HAP-1 (cell line): ENCODE measurements at regions not wholly inside any gene's neighbourhood (a gene's known extent, or its start where the extent isn't known, plus 50 kb on each side); places are given as distances from the start of the nearest gene placed in this dataset.
"Not testable (repeated sequence)": the region's sequence is repeated elsewhere in the genome, so short reads cannot be mapped to it uniquely, and the experiment has no call there.

Source experiments
- DNase-seq, 2 experiments: peaks; one replicate each; pipeline ENCODE4 v3.0.0-alpha.2; 2016 to 2020; ENCODE audit warnings: low spot score in 2 of 2
- H3K27me3 ChIP-seq: fragments of 250-450 bp; sonication (Bioruptor Pico); 2 replicates; pipeline ENCODE4 v1.5.1; 2020; ENCODE audit warnings: low read depth, mild to moderate bottlenecking, moderate library complexity
- H3K36me3 ChIP-seq: fragments of 250-450 bp; sonication (Bioruptor Pico); replicated peaks from 2 replicates; pipeline ENCODE4 v1.5.1; 2020; ENCODE audit warnings: mild to moderate bottlenecking
- H3K4me1 ChIP-seq: fragments of 250-450 bp; sonication (Bioruptor Pico); 2 replicates; pipeline ENCODE4 v1.5.1; 2020; ENCODE audit warnings: mild to moderate bottlenecking
- H3K4me3 ChIP-seq: fragments of 250-450 bp; sonication (Bioruptor Pico); 2 replicates; pipeline ENCODE4 v1.5.1; 2020; ENCODE audit warnings: mild to moderate bottlenecking, moderate library complexity
- H3K9me3 ChIP-seq: fragments of 250-450 bp; sonication (Bioruptor Pico); 2 replicates; pipeline ENCODE4 v1.5.1; 2020; ENCODE audit warnings: mild to moderate bottlenecking, moderate library complexity
- in situ Hi-C: fragments of 300-500 bp; cut with MboI; formaldehyde crosslinking; loops from 3 replicates; pipeline ENCODE4 v1.14.3; 2020; ENCODE audit warnings: low sequenced_read_pairs, inconsistent platforms, mixed read lengths

DNA sequence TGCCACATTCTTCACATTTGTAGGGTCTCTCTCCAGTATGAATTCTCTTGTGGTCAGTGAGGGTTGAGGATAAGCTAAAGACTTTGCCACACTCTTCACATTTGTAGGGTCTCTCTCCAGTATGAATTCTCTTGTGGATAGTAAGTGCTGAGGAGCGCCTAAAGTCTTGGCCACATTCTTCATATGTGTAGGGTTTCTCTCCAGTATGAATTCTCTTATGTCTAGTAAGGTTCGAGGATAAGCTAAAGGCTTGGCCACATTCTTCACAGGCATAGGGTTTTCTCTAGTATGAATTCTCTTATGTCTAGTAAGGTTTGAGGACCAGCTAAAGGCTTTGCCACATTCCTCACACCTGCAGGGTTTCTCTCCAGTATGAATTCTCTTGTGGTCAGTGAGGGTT, 706.9 kb upstream of the ZNF722 start:
- H3K4me3 ChIP-seq, H3K4me1 ChIP-seq, H3K9me3 ChIP-seq, H3K36me3 ChIP-seq, H3K27me3 ChIP-seq, in situ Hi-C loops, DNase-seq: not testable (repeated sequence)

DNA sequence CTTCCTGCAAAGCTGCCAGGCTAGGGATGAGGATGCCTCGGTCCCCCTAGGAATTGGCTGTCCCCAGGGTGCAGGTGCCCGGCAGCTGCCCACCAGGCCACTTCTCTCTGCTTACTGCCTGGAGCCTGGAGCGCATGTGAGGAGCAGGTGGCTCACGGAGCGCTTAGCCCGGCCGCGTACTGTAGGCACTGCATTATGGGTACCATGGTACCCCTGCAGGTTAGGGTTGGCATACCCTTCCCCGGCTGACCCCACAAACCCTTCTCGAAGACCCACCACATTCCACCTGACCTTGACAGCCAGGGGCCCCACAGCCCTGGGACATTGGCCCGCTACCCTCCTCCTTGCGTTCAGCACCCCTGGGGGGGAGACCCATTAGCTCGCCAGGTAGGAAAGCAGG, 681.1 kb upstream of the ZNF722 start:
- H3K36me3 ChIP-seq, H3K9me3 ChIP-seq, H3K4me1 ChIP-seq, H3K27me3 ChIP-seq, H3K4me3 ChIP-seq, in situ Hi-C loops: not testable (repeated sequence)
- DNase-seq = peak in 1 of 2 experiments; percentile 4

DNA sequence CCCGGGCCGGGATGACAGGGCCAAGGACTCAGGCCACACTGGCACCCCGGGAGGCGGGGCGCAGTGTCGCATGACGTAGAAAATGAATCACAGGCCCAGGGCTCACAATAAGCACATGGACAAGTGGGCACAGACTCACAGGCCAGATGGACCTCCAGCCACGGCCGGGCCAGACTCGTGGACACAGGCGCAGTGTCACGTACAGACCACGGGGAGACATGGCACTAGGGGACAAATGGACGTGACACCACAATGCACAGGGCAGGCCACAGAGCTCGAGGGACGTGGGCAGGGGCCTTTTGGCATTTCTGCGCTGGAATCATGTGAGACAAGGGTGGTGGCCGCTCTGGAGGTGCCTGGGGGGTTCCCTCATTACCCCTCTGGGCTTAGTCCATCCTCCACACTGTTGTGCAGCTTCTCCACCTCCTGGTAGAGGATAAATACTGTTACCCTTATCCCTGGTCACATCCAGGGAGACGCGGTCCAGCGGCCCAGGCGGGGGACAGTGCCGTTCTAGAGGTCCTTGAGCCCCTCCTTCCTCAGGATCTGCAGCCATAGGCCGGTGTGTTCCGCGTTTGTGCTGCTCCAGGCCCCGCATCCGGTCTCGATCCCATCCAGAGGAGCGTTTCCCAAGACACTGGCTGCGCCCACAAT, 649.8 kb upstream of the ZNF722 start:
- not testable (repeated sequence) for DNase-seq

DNA sequence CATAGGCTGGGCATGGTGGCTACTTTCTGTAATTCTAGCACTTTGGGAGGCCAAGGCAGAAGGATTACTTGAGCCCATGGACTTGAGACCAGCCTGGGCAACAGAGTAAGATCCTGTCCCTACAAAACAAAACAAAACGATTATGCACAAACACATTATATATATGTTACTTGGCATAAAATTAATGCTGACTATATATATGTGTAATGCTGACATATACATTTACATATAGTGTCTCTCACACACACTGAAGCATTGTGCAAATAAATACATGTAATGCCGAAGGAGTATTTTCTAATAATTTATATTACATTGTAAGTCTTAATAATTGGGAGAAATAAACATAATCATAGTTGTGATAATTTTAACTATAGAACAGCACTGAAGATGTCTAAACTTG, 621.8 kb upstream of the ZNF722 start:
- Histone ChIP-seq H3K36me3 (no peaks in the 10 kb centered on the region), H3K4me3 (no peak overlapping the region), H3K9me3 (no peaks in the 10 kb centered on the region; the same call in 1 of the 2 replicates), H3K4me1 (no peaks in the 10 kb centered on the region), H3K27me3 (no peaks in the 10 kb centered on the region)
- in situ Hi-C loops = no loop called here
- no peak for DNase-seq

More for the DNA sequence above, 649.8 kb upstream of the ZNF722 start:
- H3K27me3 ChIP-seq, in situ Hi-C loops, H3K9me3 ChIP-seq, H3K4me1 ChIP-seq, H3K4me3 ChIP-seq, H3K36me3 ChIP-seq: not testable (repeated sequence)

DNA sequence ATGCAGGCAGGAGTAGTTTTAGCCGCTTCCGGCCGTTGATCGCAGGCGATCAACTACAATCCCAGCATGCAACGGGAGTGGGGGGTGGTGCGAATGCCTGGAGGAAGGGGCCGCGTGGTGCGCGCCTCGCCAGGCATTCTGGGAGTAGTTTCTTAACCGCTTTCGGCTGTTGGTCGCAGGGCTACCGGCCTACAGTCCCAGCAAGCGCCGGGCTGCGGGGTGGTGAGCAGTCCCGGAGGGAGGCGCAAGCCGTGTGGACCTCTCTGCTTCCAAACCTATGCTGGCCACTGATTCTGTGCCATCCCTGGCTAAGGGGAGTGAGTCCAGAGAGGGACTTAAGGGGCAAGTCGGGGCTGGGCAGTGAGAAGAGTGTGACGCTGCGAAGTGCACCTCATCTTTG, 604.5 kb upstream of the ZNF722 start:
- H3K27me3 ChIP-seq, DNase-seq, H3K36me3 ChIP-seq, H3K9me3 ChIP-seq, H3K4me1 ChIP-seq, in situ Hi-C loops, H3K4me3 ChIP-seq: not testable (repeated sequence)

DNA sequence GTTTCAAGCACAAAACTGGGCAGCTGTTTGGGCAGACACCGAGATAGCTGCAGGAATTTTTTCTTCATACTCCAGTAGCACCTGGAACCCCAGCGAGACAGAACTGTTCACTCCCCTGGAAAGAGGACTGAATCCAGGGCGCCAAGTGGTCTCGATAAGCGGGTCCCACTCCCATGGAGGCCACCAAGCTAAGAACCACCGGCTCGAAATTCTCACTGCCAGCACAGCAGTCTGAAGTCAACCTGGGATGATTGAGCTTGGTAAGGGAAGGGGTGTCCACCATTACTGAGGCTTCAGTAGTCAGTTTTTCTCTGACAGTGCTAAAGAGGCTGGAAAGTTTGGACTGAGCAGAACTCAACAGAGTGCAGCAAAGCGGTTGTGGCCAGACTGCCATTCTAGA, 590.8 kb upstream of the ZNF722 start:
- H3K4me3 ChIP-seq, in situ Hi-C loops, DNase-seq, H3K4me1 ChIP-seq, H3K9me3 ChIP-seq, H3K36me3 ChIP-seq, H3K27me3 ChIP-seq: not testable (repeated sequence)
